ENCODE measurements at regions not wholly inside any gene's neighbourhood (a gene's known extent, or its start where the extent isn't known, plus 50 kb on each side); places are given as distances from the start of the nearest gene placed in this dataset.
A peak's percentile ranks its signal among the peaks of the same experiment; 100 is the strongest.
"Not testable (repeated sequence)": the region's sequence is repeated elsewhere in the genome, so short reads cannot be mapped to it uniquely, and the experiment has no call there.

GRCh38 chr12:128021561-128021960 lies 245.4 kb upstream of the TMEM132C start:
- Histone ChIP-seq H3K4me1 (peaks cover 0 to 5% (median 0%) of the 10 kb centered on the region in 4 donors), H3K4me3 (no peak overlapping the region), H3K27ac (no peak overlapping the region), H3K36me3 (no peaks in the 10 kb centered on the region), H3K9me3 (no peaks in the 10 kb centered on the region), H3K27me3 (no peaks in the 10 kb centered on the region)
- no peak for DNase-seq
- TF ChIP-seq POLR2A (IDR thresholded peaks at IDR 0.05) (no peak), CTCF (IDR thresholded peaks at IDR 0.05) (no peak)

- H3K27me3 ChIP-seq, result no peaks in the 10 kb centered on the region
- peak in 2 of 3 donors; percentile 76 to 80 for DNase-seq
- H3K36me3 ChIP-seq, result no peaks in the 10 kb centered on the region
- H3K4me3 ChIP-seq, result no peak overlapping the region
- H3K9me3 ChIP-seq, result no peaks in the 10 kb centered on the region
- H3K4me1 ChIP-seq, result peaks cover 0 to 9% (median 0%) of the 10 kb centered on the region in 4 donors
- H3K27ac ChIP-seq, result peak overlapping the region in 2 of 4 donors; percentile 84
- TF ChIP-seq POLR2A (IDR thresholded peaks at IDR 0.05), result no peak
- no peak for TF ChIP-seq CTCF (IDR thresholded peaks at IDR 0.05)
Observed at GRCh38 chr12:128025589-128026245, 241.3 kb upstream of the TMEM132C start.

- H3K27ac ChIP-seq, result peak overlapping the region in 3 of 4 donors; percentile 46 to 84 (median 84)
- peak in 1 of 3 donors; percentile 76 for DNase-seq
Observed at GRCh38 chr12:128026696-128027574, 240.0 kb upstream of the TMEM132C start.

GRCh38 chr12:128033473-128033872 lies 233.5 kb upstream of the TMEM132C start:
- no peaks in the 10 kb centered on the region for H3K27me3 ChIP-seq
- H3K9me3 ChIP-seq, result no peaks in the 10 kb centered on the region
- no peaks in the 10 kb centered on the region for H3K36me3 ChIP-seq
- no peak overlapping the region for H3K27ac ChIP-seq
- TF ChIP-seq CTCF (IDR thresholded peaks at IDR 0.05), result no peak
- no peak for TF ChIP-seq POLR2A (IDR thresholded peaks at IDR 0.05)
- no peak for DNase-seq
- H3K4me3 ChIP-seq, result no peak overlapping the region
- H3K4me1 ChIP-seq, result no peaks in the 10 kb centered on the region

More at GRCh38 chr12:128026696-128027574, 240.0 kb upstream of the TMEM132C start:
- H3K27me3 ChIP-seq, result no peaks in the 10 kb centered on the region
- H3K9me3 ChIP-seq, result no peaks in the 10 kb centered on the region
- peaks cover 0 to 9% (median 0%) of the 10 kb centered on the region in 4 donors for H3K4me1 ChIP-seq
- TF ChIP-seq POLR2A (IDR thresholded peaks at IDR 0.05) (no peak), CTCF (IDR thresholded peaks at IDR 0.05) (no peak)
- no peaks in the 10 kb centered on the region for H3K36me3 ChIP-seq
- peak overlapping the region in 2 of 4 donors; percentile 31 to 35 for H3K4me3 ChIP-seq

GRCh38 chr12:128040971-128041370 lies 226.0 kb upstream of the TMEM132C start:
- Histone ChIP-seq H3K4me1 (no peaks in the 10 kb centered on the region), H3K9me3 (no peaks in the 10 kb centered on the region), H3K27me3 (no peaks in the 10 kb centered on the region), H3K36me3 (no peaks in the 10 kb centered on the region), H3K27ac (no peak overlapping the region), H3K4me3 (no peak overlapping the region)
- no peak for DNase-seq
- TF ChIP-seq CTCF (IDR thresholded peaks at IDR 0.05) (no peak), POLR2A (IDR thresholded peaks at IDR 0.05) (no peak)

- not testable (repeated sequence) for H3K4me3 ChIP-seq, H3K27ac ChIP-seq, H3K9me3 ChIP-seq, DNase-seq, H3K27me3 ChIP-seq, H3K4me1 ChIP-seq, H3K36me3 ChIP-seq
Observed at GRCh38 chr12:128042283-128042682, 224.7 kb upstream of the TMEM132C start.
